GM18505 (cell line): ENCODE measurements at regions not wholly inside any gene's neighbourhood (a gene's known extent, or its start where the extent isn't known, plus 50 kb on each side); places are given as distances from the start of the nearest gene placed in this dataset.
"Not testable (repeated sequence)": the region's sequence is repeated elsewhere in the genome, so short reads cannot be mapped to it uniquely, and the experiment has no call there.

Source experiments
- ATAC-seq: cut with Tn5 transposase; IDR thresholded peaks from one replicate; pipeline ENCODE4 v1.9.1; 2021; ENCODE audit not compliant: unreplicated experiment
- POLR2A ChIP-seq: IDR thresholded peaks from 4 replicates; pipeline ENCODE4 v1.6.1; 2011; ENCODE audit warnings: borderline replicate concordance; ENCODE audit not compliant: insufficient read depth, insufficient read length; ENCODE audit errors: extremely low read depth

- no peak for ATAC-seq
- TF ChIP-seq POLR2A, result no peak
Measured at GRCh38 chr12:74725154-74725553, 187.5 kb downstream of the ATXN7L3B start.

- ATAC-seq, result no peak
- TF ChIP-seq POLR2A, result no peak
Measured at GRCh38 chr12:74728006-74728405, 190.4 kb downstream of the ATXN7L3B start.

GRCh38 chr12:74732164-74732784, 194.6 kb downstream of the ATXN7L3B start:
- ATAC-seq, result no peak

GRCh38 chr12:74732826-74733225, 195.2 kb downstream of the ATXN7L3B start:
- no peak for ATAC-seq
- no peak for TF ChIP-seq POLR2A

More at GRCh38 chr12:74732164-74732784, 194.6 kb downstream of the ATXN7L3B start:
- TF ChIP-seq POLR2A, result no peak

GRCh38 chr12:74741112-74741511, 203.5 kb downstream of the ATXN7L3B start:
- TF ChIP-seq POLR2A, result no peak
- no peak for ATAC-seq

GRCh38 chr12:74747305-74747704, 209.7 kb downstream of the ATXN7L3B start:
- TF ChIP-seq POLR2A, result no peak
- ATAC-seq, result no peak

- ATAC-seq, result no peak
Measured at GRCh38 chr12:74751441-74751840, 213.8 kb downstream of the ATXN7L3B start.

GRCh38 chr12:74752215-74752614, 214.6 kb downstream of the ATXN7L3B start:
- no peak for ATAC-seq
- no peak for TF ChIP-seq POLR2A

More at GRCh38 chr12:74751441-74751840, 213.8 kb downstream of the ATXN7L3B start:
- TF ChIP-seq POLR2A, result no peak

- no peak for ATAC-seq
- no peak for TF ChIP-seq POLR2A
Measured at GRCh38 chr12:74770552-74770951, 232.9 kb downstream of the ATXN7L3B start.

GRCh38 chr12:74775276-74775675, 237.6 kb downstream of the ATXN7L3B start:
- TF ChIP-seq POLR2A, result no peak
- ATAC-seq, result no peak

GRCh38 chr12:74776378-74776777, 238.7 kb downstream of the ATXN7L3B start:
- ATAC-seq, result no peak
- no peak for TF ChIP-seq POLR2A

GRCh38 chr12:74780182-74780849, 242.7 kb downstream of the ATXN7L3B start:
- ATAC-seq, result no peak
- no peak for TF ChIP-seq POLR2A

- ATAC-seq, result not testable (repeated sequence)
Measured at GRCh38 chr12:74780850-74781241, 243.2 kb downstream of the ATXN7L3B start.

- no peak for ATAC-seq
Measured at GRCh38 chr12:74781991-74782485, 244.4 kb downstream of the ATXN7L3B start.

More at GRCh38 chr12:74781991-74782485, 244.4 kb downstream of the ATXN7L3B start:
- TF ChIP-seq POLR2A, result no peak
